Neural cell (in vitro differentiated cells): ENCODE measurements at regions not wholly inside any gene's neighbourhood (a gene's known extent, or its start where the extent isn't known, plus 50 kb on each side); places are given as distances from the start of the nearest gene placed in this dataset.

Experiments used
- H2AFZ ChIP-seq: fragments of 200-600, 300-800 bp; sonication (generic), shearing (Covaris generic); 2 replicates; pipeline ENCODE4 v1.6.0; 2014; ENCODE audit warnings: low read depth, mild to moderate bottlenecking, antibody characterized with exemption, low read length, moderate library complexity
- H3F3A ChIP-seq: fragments of 200-600 bp; shearing (Covaris generic); 2 replicates; pipeline ENCODE4 v1.6.1; 2016; ENCODE audit warnings: mild to moderate bottlenecking, moderate library complexity, mixed read lengths, antibody characterized with exemption, low read length; ENCODE audit not compliant: insufficient read depth, poor library complexity, severe bottlenecking
- H3K27ac ChIP-seq: fragments of 200-600, 300-800 bp; sonication (generic), shearing (Covaris generic); 2 replicates; pipeline ENCODE4 v1.5.1; 2014; ENCODE audit warnings: mild to moderate bottlenecking, low read length, moderate library complexity
- H3K27me3 ChIP-seq: fragments of 300-800, 200-600 bp; sonication (generic), shearing (Covaris generic); 2 replicates; pipeline ENCODE4 v1.6.0; 2014; ENCODE audit warnings: mild to moderate bottlenecking, low read depth, low read length, moderate library complexity; ENCODE audit not compliant: insufficient read depth
- H3K36me3 ChIP-seq: fragments of 300-800, 200-600 bp; sonication (generic), shearing (Covaris generic); 2 replicates; pipeline ENCODE4 v1.5.1; 2014; ENCODE audit warnings: mild to moderate bottlenecking, antibody characterized with exemption, low read length, moderate library complexity; ENCODE audit not compliant: insufficient read depth
- H3K4me2 ChIP-seq: fragments of 300-800, 200-600 bp; sonication (generic), shearing (Covaris generic); 2 replicates; pipeline ENCODE4 v1.6.0; 2014; ENCODE audit warnings: mild to moderate bottlenecking, low read length
- H3K4me3 ChIP-seq: fragments of 300-800, 200-600 bp; sonication (generic), shearing (Covaris generic); 2 replicates; pipeline ENCODE4 v1.5.1; 2014; ENCODE audit warnings: mild to moderate bottlenecking, low read length, moderate library complexity
- H3K79me2 ChIP-seq: fragments of 200-600 bp; shearing (Covaris generic); replicated peaks from 2 replicates; pipeline ENCODE4 v1.6.0; 2014; ENCODE audit warnings: mild to moderate bottlenecking, low read length, moderate library complexity; ENCODE audit not compliant: insufficient read depth
- H3K9ac ChIP-seq: fragments of 300-800, 200-600 bp; sonication (generic), shearing (Covaris generic); 2 replicates; pipeline ENCODE4 v1.6.1; 2016; ENCODE audit warnings: mild to moderate bottlenecking, low read length, mixed read lengths
- H3K9me2 ChIP-seq: fragments of 200-600 bp; shearing (Covaris generic); 2 replicates; pipeline ENCODE4 v1.6.1; 2016; ENCODE audit warnings: mild to moderate bottlenecking, low read length, mixed read lengths; ENCODE audit not compliant: insufficient read depth
- H3K9me3 ChIP-seq: fragments of 200-600, 300-800 bp; sonication (generic), shearing (Covaris generic); 2 replicates; pipeline ENCODE4 v1.6.1; 2016; ENCODE audit warnings: mild to moderate bottlenecking, mixed run types, low read length, moderate library complexity, mixed read lengths
- H4K20me1 ChIP-seq: fragments of 200-600 bp; shearing (Covaris generic); 2 replicates; pipeline ENCODE4 v1.6.1; 2016; ENCODE audit warnings: mild to moderate bottlenecking, mixed run types; ENCODE audit not compliant: insufficient read depth
- CTCF ChIP-seq: fragments of 450-650 bp; IDR thresholded peaks from 2 replicates; pipeline ENCODE4 v1.5.1; 2014; ENCODE audit warnings: antibody characterized with exemption, mild to moderate bottlenecking, moderate library complexity; ENCODE audit not compliant: poor library complexity, severe bottlenecking
- EP300 ChIP-seq: fragments of 450-650 bp; conservative IDR thresholded peaks from 2 replicates; pipeline ENCODE4 v1.6.1; 2014; ENCODE audit warnings: antibody characterized with exemption, mild to moderate bottlenecking, moderate library complexity; ENCODE audit not compliant: poor library complexity, severe bottlenecking
- EZH2 ChIP-seq: fragments of 200-600, 300-800 bp; shearing (Covaris generic), sonication (generic); IDR thresholded peaks from 2 replicates; pipeline ENCODE4 v1.6.1; 2014; ENCODE audit warnings: antibody characterized with exemption, low read length, borderline replicate concordance, mild to moderate bottlenecking; ENCODE audit not compliant: insufficient read depth, poor library complexity, severe bottlenecking
- MXI1 ChIP-seq: fragments of 450-650 bp; conservative IDR thresholded peaks from 2 replicates; pipeline ENCODE4 v1.6.1; 2014; ENCODE audit warnings: antibody characterized with exemption, mild to moderate bottlenecking; ENCODE audit not compliant: poor library complexity, severe bottlenecking
- POLR2AphosphoS5 ChIP-seq: IDR thresholded peaks from 2 replicates; pipeline ENCODE4 v1.6.1; 2012
- RAD21 ChIP-seq: fragments of 450-650 bp; conservative IDR thresholded peaks from 2 replicates; pipeline ENCODE4 v1.6.1; 2014; ENCODE audit warnings: antibody characterized with exemption, mild to moderate bottlenecking, moderate library complexity
- REST ChIP-seq: IDR thresholded peaks from 2 replicates; pipeline ENCODE4 v1.6.1; 2012; ENCODE audit warnings: borderline replicate concordance
- SMC3 ChIP-seq: fragments of 450-650 bp; conservative IDR thresholded peaks from 2 replicates; pipeline ENCODE4 v1.6.1; 2014; ENCODE audit warnings: antibody characterized with exemption, mild to moderate bottlenecking, moderate library complexity; ENCODE audit not compliant: poor library complexity
- TAF1 ChIP-seq: IDR thresholded peaks from 2 replicates; pipeline ENCODE4 v1.6.1; 2012; ENCODE audit warnings: low read depth

- Histone ChIP-seq H2AFZ (no peak overlapping the region), H3K9ac (no peak overlapping the region), H3K79me2 (no peaks in the 10 kb centered on the region), H3K4me3 (no peak overlapping the region), H3K4me2 (no peak overlapping the region), H4K20me1 (no peaks in the 10 kb centered on the region), H3F3A (no peaks in the 10 kb centered on the region), H3K9me3 (no peaks in the 10 kb centered on the region), H3K27ac (no peak overlapping the region), H3K9me2 (no peaks in the 10 kb centered on the region), H3K27me3 (peaks cover 43% of the 10 kb centered on the region), H3K36me3 (no peaks in the 10 kb centered on the region)
- TF ChIP-seq MXI1 (no peak), REST (no peak), SMC3 (no peak), RAD21 (no peak), TAF1 (no peak), EZH2 (no peak), CTCF (no peak), EP300 (no peak), POLR2AphosphoS5 (no peak)
Measured at GRCh38 chr16:48812856-48813255, 202.9 kb upstream of the N4BP1 start.

- Histone ChIP-seq H4K20me1 (no peaks in the 10 kb centered on the region), H3K79me2 (no peaks in the 10 kb centered on the region), H3F3A (no peaks in the 10 kb centered on the region), H3K9me3 (no peaks in the 10 kb centered on the region), H3K9ac (no peak overlapping the region), H3K36me3 (no peaks in the 10 kb centered on the region), H3K9me2 (no peaks in the 10 kb centered on the region), H3K27me3 (peaks cover 48% of the 10 kb centered on the region), H3K27ac (no peak overlapping the region), H3K4me2 (no peak overlapping the region), H2AFZ (no peak overlapping the region), H3K4me3 (no peak overlapping the region)
- TF ChIP-seq EZH2: no peak
- no peak for TF ChIP-seq POLR2AphosphoS5
- no peak for TF ChIP-seq MXI1
- no peak for TF ChIP-seq TAF1
- no peak for TF ChIP-seq RAD21
- TF ChIP-seq EP300: no peak
- no peak for TF ChIP-seq CTCF
- TF ChIP-seq REST: no peak
- TF ChIP-seq SMC3: no peak
Measured at GRCh38 chr16:48811478-48811877, 201.5 kb upstream of the N4BP1 start.
